ELR (cell line): ENCODE measurements at regions not wholly inside any gene's neighbourhood (a gene's known extent, or its start where the extent isn't known, plus 50 kb on each side); places are given as distances from the start of the nearest gene placed in this dataset.
"Not testable (repeated sequence)": the region's sequence is repeated elsewhere in the genome, so short reads cannot be mapped to it uniquely, and the experiment has no call there.

Experiments
- DNase-seq: peaks from one replicate; pipeline ENCODE4 v3.0.0-alpha.2; 2015; ENCODE audit warnings: low read depth

DNA sequence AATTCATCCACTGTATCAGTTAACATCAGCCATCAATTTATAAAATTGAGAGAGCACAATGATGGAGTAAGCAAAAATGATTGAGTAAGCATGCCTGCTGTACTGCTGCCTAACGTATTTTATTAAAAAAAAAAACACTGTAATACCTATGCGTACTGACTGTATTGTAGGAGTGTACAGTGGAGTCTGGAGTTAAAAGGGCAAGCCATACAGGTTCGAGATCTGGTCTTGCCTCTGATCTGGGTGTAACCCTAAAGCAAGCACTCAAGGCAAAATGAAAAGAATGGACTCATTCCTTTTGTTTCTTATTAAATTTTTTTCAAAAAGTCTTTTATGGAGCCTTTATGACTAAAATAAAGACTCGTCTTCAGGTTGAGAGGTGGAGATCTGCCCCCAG is 894.2 kb upstream of the INTU start:
- no peak for DNase-seq

DNA sequence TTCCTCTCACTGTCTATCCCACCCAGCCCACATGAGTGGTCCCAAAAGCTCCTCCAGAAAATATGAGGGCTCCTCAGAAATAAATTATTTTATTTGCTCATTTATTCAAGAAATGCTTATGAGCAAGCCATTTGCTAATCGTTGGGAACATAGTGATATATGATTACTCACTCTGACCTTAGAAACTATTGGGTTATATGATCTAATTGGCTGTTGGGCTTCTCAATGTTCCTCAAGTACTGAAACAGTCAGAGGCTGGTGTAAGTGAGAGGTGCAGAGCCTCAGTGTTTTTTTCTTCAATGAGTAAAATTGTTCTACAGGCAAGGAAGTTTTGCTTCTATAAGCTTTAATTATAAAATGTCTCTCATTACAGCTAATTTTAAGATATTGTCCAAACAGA is 893.8 kb upstream of the INTU start:
- DNase-seq = peak; percentile 16

DNA sequence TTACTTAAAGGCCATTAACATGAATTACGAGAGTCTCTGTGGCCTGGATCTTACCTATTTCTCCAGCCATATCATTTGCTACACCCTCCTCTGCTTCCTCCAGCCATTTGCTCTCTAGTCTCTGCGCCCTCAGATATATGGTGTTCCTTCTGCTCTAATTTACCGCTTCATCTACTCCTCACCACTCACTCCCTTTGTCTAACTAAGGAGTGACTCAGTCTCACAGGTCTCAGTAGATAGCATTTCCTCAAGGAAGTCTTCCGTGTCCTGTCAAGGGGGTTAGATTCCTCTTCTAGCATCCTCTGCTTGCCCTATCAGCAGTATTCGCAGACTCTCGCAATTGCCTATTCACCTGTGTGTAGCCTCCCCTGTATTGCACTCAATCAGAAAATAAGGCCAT is 892.1 kb upstream of the INTU start:
- DNase-seq = no peak

DNA sequence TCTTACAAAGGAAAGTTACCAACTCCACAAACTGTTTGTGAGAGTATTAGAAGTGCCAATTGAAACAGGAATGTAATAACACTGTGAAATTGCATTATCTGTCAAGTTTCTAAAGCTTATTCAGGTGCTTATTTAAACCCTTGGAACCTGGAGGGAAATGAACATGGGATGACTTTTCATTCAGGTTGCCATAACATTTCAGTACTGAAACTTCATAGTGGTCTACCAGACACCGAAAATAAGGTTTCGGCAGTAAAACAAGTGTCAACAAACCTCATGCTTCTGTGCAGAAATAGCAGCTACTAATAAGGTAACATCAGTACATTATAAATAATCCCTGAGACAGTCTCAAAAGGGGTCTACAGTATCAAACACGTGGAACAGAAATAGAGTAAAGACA is 890.7 kb upstream of the INTU start:
- DNase-seq = no peak

DNA sequence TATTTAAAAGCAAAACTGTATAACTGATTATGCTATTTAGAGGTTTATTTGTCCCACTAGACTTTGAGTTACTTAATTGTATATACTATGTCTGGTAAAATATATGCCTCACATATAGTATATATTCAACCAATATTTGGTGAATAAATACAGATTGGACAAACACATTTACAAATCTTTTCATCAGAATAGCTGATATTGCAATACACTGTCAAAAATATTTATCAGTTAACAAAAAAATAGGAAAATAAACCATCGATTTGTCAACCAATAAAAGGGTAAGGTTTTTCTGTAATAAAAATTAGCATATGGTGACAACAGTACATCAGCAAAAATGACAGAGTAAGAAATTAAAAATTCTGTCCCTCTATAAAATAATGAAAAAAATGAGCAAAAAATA is 889.9 kb upstream of the INTU start:
- no peak for DNase-seq

DNA sequence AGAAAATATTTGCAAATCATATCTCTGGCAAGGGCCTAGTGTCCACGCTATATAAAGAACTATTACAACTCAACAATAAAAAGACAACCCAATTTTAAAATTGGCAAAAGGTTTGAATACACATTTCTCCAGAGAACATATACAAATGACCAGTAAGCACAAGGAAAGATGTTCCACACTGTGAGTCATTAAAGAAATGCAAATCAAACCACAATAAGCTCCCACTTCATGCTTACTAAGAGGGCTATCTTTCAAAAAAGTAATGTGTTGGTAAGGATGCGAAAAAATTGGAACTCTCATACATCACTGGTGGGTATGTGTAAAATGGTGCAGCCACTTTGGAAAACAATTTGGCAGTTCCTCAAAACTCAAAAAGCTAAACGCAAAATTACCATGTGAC is 884.0 kb upstream of the INTU start:
- DNase-seq = peak; percentile 67

DNA sequence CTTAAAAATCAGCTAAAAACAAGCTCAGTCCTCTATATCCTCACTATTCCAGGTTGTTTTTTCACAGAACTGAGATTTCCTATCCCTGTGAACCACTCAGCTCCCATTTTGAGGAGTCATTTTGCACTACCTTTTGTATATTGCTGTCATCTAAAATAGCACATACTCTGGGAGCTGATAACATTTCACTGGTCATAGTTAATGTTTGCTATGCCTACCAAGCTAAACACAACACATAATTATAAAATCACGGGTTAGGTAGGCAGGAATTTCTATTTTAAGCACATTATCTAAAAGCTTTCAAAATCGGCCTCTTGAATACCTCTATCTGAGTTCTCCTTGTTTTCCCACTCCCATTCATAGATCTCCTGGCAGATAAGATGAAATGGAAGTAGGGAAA is 882.0 kb upstream of the INTU start:
- DNase-seq = no peak

DNA sequence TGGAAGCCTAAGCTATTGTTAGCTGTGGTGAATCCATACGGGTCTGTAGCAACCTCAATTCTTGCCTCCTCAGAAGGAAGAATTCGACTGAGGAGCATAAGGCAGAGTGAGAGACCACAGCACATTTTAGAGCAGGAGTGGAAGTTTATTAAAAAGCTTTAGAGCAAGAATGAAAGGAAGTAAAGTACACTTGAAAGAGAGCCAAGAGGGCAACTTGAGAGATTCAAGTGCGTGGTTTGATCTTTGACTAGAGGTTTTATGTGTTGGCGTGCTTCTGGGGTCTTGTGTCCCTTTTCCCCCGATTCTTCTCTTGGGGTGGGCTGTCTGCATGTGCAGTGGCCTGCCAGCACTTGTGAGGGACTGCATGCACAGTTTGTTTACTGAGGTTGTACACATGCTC is 880.6 kb upstream of the INTU start:
- DNase-seq = no peak

DNA sequence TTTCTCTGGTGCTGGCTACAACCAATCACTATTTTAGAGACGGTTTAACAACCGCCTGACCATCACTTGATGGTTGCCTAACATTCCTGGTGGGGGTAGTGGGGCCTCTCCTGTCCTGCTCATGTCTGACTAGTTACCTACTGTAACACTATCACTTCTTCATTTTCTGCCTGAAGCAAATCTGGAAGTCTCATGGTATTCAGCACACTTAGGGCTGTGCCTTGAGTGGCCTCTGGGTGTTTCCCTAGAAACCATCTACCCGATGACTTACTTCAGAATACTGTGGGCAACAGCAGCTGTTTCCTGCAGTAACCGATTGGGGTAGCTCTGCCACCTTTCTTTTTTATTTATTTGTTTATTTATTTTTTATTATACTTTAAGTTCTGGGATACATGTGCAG is 880.1 kb upstream of the INTU start:
- DNase-seq = no peak

DNA sequence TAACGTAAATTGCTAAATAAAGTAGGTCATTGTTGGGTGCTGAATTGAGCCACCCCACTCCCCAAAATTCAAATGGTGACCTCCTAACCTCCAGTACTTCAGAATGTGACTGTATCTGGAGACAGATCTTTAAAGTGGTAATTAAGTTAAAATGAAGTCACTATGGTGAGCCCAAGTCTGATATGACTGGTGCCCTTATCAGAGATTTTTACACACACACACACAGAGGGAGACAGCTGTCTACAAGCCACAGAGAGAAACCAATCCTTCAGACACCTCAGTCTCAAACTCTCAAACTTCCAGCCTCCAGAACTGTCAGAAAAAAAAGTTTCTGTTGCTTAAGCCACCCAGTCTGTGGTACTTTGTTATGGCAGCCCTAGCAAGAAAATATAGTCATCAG is 879.2 kb upstream of the INTU start:
- DNase-seq = no peak

DNA sequence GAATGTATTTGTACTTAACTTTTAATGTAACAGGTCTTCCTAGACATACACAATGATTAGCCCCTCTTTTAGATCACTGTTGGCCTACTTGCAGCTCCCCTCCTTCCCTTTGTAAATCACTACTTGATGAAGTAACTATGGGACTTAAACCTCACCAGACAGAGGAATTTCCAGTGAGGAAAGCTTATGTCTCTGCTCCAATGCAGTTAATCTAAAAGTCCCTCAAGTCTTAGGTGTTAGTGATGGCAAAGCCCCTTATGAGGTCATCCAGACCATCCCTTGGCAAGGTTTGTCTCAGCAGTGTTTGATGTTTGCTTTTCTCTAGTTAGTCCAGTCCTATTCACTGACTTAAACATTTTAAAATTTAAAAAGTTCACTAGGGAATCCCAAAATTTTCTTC is 877.3 kb upstream of the INTU start:
- DNase-seq = no peak

DNA sequence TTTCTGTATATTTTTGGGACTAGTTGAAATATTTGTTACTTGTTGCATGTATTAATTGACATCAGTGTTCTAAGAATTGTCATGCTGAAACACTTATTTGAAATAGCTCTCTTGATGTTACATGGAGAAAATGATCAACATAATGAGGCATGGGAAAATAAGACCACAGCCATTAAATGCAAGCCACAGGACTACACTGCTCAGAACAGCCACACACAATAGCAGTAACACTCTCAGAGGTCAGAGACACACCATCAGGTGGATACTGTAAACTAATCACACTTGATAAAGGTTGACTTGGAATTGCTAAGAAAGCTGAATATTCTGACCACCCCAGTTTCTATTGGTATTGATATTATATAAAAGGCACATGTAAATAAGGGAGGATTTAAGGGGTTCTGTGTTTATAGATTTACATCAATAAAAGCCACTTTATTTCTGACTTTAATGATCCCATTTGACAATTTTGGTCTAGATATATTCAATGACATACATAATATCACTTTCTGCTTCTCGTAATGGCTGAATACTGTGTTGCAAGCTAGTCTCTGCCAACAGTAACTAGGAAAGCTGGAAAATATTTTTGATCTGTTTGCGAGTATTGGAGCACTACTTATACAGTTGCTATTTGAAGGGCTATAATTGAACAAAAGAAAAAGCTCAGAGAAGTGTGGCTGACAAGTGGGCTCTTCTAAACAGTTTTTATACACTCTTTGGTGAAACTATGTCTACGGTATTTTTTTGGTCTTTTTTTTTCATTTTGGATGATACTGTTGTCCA is 876.5 kb upstream of the INTU start:
- no peak for DNase-seq

DNA sequence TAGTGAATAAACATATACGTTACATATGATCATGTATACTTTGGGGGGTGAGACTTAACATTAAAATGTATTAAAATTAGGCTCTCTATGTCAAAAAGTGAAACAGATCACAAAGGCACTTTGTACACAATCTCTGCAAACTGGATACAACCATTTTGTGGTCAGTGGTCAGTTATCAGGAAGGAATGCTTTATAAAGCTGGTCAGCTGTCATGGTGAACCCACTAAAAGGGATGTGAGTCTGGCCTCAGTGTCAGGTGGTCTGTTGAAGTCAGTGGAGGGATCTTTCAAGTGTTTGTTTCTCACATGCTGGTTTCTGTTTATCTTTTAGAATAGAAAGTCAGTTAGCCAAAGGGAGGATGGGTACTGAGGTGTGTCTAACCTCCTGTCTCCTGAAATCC is 875.5 kb upstream of the INTU start:
- no peak for DNase-seq

DNA sequence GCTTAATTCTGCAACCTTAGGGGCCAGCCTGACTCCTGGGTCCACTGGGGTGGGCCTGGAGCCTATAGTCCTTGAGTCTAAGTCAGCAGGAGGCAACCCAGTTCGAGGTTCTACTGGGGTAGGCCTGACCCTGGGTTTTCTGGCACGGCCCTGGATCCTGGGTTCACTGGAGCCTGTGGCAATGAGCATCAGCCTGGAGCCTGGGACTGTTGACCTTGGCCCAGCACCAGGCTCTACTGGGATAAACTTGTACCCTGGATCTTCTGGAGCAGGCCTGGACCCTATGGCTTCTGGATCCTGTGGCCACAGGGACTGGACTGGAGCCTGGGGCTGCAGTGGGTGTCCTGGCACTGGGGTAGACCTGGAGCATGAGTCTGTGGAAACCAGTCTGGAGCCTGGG is 874.3 kb upstream of the INTU start:
- DNase-seq = no peak

DNA sequence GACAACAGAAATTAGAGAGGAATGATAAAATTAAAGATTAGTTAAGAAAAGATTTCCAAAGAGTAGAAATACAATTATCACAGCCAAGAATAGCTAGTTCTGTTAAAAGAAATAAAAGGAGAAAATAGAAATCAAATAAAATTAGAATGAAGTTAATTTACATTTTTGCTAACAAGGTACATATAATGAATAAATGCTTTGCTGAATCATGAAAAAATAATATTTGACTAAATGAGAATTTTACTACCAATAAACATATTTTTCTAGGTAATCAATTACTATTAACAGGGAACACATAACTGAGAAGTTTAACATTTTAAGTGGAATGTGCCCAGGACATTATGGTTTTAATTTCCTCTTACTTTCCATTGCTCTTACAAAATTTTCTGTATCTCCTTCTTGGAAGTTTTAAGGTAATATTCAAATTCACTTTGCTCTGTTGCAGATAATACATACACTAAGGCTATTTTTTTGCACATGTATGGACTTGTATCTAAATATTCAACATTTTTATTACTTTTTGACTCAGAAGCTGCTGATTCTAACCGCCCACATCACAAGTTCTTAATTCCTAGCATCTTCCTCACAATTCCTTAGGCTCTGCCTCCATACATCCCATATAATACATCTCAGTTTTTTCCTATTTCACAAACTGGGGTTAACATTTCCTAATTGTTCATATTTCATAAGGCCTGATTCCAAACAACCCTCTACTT is 870.7 kb upstream of the INTU start:
- no peak for DNase-seq

DNA sequence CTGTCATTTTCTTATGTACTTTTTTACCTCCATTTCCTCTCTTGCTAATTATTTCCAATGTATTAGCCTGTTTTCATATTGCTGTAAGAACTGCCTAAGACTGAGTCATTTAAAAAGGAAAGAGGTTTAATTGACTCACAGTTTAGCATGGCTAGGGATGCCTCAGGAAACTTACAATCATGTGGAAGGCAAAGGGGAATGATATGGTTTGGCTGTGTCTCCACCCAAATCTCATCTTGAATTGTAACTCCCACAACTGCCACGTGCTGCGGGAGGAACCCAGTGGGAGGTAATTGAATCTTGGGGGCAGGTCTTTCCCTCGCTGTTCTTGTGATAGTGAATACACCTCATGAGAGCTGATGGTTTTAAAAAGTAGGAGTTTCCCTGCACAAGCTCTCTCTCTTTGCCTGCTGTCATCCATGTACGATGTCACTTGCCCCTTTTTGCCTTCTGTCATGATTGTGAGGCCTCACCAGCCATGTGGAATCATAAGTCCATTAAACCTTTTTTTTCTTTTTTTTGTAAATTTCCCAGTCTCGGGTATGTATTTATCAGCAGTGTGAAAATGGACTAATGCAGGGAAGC is 870.0 kb upstream of the INTU start:
- DNase-seq = peak; percentile 15

DNA sequence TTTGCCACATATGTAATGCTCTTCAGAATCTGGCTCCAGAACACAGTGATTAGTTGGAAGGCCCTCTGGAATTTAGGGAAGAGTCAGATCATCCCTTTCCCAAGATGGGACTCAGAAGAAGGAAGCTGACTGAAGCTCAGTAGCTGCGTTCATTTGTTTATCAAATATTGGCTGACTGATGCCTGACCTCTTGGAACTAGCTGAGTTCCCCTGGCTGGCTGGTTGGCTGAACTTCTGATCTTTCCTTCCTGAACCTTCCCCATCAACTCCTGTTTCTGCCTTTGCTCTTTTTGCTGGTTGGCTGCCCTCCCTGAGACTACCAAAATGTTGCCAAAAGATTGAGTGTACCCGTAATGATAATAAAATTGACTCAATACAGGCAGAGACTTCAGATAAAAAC is 866.5 kb upstream of the INTU start:
- no peak for DNase-seq

DNA sequence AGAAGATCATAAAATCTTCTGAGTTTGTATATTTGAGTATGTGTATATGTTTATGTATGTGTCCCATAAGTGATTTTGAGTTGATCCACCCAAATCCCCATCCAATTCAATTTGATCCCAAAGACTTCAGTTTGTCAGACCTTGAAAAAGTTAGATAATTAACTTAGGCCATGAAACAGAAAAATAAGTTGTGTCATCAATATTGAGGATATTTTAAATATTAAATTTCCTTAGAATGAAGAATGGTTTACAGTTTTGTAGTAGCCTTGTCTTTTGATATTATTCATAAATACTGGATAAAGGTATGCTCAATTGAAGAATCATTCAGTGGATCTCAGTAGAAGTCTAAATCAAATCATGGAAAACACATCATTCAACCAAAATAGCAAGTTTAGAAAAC is 864.4 kb upstream of the INTU start:
- DNase-seq = no peak

DNA sequence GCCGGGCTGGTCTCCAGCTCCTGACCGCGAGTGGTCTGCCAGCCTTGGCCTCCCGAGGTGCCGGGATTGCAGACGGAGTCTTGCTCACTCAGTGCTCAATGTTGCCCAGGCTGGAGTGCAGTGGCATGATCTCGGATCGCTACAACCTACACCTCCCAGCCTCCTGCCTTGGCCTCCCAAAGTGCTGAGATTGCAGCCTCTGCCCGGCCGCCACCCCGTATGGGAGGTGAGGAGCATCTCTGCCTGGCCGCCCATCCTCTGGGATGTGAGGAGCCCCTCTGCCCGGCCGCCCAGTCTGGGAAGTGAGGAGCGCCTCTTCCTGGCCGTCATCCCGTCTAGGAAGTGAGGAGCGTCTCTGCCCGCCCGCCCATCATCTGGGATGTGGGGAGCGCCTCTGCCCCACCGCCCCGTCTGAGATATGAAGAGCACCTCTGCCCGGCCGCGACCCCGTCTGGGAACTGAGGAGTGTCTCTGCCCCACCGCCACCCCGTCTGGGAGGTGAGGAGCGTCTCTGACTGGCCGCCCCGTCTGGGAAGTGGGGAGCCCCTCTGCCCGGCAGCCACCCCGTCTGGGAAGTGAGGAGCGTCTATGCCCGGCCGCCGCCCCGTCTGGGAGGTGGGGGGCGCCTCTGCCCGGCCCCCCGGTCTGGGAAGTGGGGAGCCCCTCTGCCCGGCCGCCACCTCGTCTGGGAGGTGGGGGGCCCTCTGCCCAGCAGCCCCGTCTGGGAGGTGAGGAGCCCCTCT is 861.8 kb upstream of the INTU start:
- not testable (repeated sequence) for DNase-seq

DNA sequence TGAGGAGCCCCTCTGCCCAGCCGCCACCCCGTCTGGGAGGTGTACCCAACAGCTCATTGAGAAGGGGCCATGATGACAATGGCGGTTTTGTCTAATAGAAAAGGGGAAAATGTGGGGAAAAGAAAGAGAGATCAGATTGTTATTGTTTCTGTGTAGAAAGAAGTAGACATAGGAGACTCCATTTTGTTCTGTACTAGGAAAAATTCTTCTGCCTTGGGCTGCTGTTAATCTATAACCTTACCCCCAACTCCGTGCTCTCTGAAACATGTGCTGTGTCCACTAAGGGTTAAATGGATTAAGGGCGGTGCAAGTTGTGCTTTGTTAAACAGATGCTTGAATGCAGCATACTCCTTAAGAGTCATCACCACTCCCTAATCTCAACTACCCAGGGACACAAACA is 861.1 kb upstream of the INTU start:
- DNase-seq = not testable (repeated sequence)

DNA sequence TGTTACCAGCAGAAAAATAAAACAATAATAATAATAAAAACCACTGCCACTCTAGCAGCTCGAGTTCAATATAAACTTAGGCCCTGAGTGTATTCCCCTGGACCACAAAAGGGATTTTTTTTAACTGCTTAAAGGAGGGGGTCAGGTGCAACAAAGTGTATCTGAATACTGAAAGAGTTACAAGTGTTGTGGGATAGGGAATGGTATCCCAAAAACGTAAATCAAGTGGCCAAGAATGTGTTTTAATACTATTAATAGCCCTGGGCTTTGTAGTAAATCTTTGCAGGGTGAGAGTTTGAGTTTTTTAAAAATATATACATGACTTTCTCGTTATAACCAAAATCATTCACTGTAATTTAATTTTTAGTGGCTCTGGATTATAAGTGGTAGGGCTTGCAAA is 860.1 kb upstream of the INTU start:
- DNase-seq = no peak

DNA sequence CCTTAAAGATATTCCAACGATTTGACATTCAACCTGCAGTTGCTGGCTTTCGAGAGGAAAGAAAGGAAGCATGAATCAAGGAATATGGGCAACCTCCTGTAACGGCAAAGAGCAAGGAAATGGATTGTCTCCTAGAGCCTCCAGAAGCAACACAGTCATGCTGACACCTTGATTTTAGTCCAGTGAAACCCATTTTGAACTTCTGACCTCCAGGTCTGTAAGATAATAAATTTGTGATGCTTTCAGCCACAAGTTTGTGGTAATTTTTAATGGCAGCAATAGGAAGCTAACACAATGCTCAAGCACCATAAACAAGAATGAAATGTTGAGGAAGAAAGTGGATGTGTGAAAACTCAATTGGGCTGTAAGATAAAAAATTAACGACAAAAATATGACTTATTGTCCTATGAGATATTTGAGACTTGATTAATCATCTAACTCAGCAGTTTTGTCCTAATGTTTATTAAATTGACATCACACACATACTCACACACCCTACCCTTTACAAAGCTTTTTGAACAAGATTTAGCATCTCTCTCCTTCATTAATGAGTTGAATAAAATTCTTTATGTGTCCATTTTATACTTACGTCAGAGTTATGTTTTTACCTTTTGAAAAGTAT is 857.2 kb upstream of the INTU start:
- no peak for DNase-seq
